ENCODE measurements at regions not wholly inside any gene's neighbourhood (a gene's known extent, or its start where the extent isn't known, plus 50 kb on each side); places are given as distances from the start of the nearest gene placed in this dataset.

GRCh38 chr4:13907255-13907751 lies 279.8 kb upstream of the BOD1L1 start (continued):
- TF ChIP-seq REST (IDR thresholded peaks at IDR 0.05) (no peak), HNF4G (IDR thresholded peaks at IDR 0.05) (no peak)

- Histone ChIP-seq H3K27ac (ENCODE audit: low read depth in 1 of 2, low read length in 2 of 2) (no peak overlapping the region), H3K36me3 (ENCODE audit: control insufficient read depth in 4 of 4, insufficient read depth in 3 of 4, low read depth in 1 of 4, low read length in 3 of 4) (no peaks in the 10 kb centered on the region), H3K9ac (ENCODE audit: low read depth in 1 of 2, low read length in 2 of 2) (no peak overlapping the region), H3K9me3 (ENCODE audit: control insufficient read depth in 4 of 4, low read length in 3 of 4) (no peaks in the 10 kb centered on the region), H3K4me3 (ENCODE audit: low read depth in 1 of 3, low read length in 3 of 3) (no peak overlapping the region), H3K27me3 (ENCODE audit: control insufficient read depth in 4 of 4, insufficient read depth in 4 of 4, low read length in 3 of 4) (no peaks in the 10 kb centered on the region), H3K4me1 (ENCODE audit: control insufficient read depth in 4 of 4, insufficient read depth in 4 of 4, low read length in 3 of 4) (no peaks in the 10 kb centered on the region)
- TF ChIP-seq CTCF (IDR thresholded peaks at IDR 0.05; ENCODE audit: low read depth, low read length, missing input control) (no peak), YY1 (IDR thresholded peaks at IDR 0.05) (no peak), REST (IDR thresholded peaks at IDR 0.05) (no peak), FOXA2 (IDR thresholded peaks at IDR 0.05) (no peak), TAF1 (conservative IDR thresholded peaks at IDR 0.05) (no peak), RAD21 (IDR thresholded peaks at IDR 0.05) (no peak), SP1 (IDR thresholded peaks at IDR 0.05) (no peak)
- DNase-seq (ENCODE audit: low spot score), result no peak
- 98% methylated on average over 2 of the region's 2 CpGs for WGBS
Measured at GRCh38 chr4:13908455-13908854, 280.9 kb upstream of the BOD1L1 start.

GRCh38 chr4:13910556-13910955 lies 283.0 kb upstream of the BOD1L1 start:
- Histone ChIP-seq H3K36me3 (ENCODE audit: control insufficient read depth in 4 of 4, insufficient read depth in 3 of 4, low read depth in 1 of 4, low read length in 3 of 4) (no peaks in the 10 kb centered on the region), H3K4me3 (ENCODE audit: low read depth in 1 of 3, low read length in 3 of 3) (no peak overlapping the region), H3K9ac (ENCODE audit: low read depth in 1 of 2, low read length in 2 of 2) (no peak overlapping the region), H3K27ac (ENCODE audit: low read depth in 1 of 2, low read length in 2 of 2) (no peak overlapping the region), H3K4me1 (ENCODE audit: control insufficient read depth in 4 of 4, insufficient read depth in 4 of 4, low read length in 3 of 4) (no peaks in the 10 kb centered on the region), H3K9me3 (ENCODE audit: control insufficient read depth in 4 of 4, low read length in 3 of 4) (no peaks in the 10 kb centered on the region), H3K27me3 (ENCODE audit: control insufficient read depth in 4 of 4, insufficient read depth in 4 of 4, low read length in 3 of 4) (no peaks in the 10 kb centered on the region)
- no peak for DNase-seq (ENCODE audit: low spot score)
- no peak for TF ChIP-seq YY1 (IDR thresholded peaks at IDR 0.05)
- no peak for TF ChIP-seq JUND (IDR thresholded peaks at IDR 0.05)
- TF ChIP-seq TAF1 (conservative IDR thresholded peaks at IDR 0.05), result no peak
- TF ChIP-seq RAD21 (IDR thresholded peaks at IDR 0.05), result no peak
- no peak for TF ChIP-seq RXRA (IDR thresholded peaks at IDR 0.05)
- no peak for TF ChIP-seq MAX (IDR thresholded peaks at IDR 0.05)
- TF ChIP-seq NR2F2 (IDR thresholded peaks at IDR 0.05), result no peak
- no peak for TF ChIP-seq EGR1 (IDR thresholded peaks at IDR 0.05; ENCODE audit: low read depth in 2 of 2)
- TF ChIP-seq SP1 (IDR thresholded peaks at IDR 0.05), result no peak
- no peak for TF ChIP-seq HNF4A (conservative IDR thresholded peaks at IDR 0.05)
- no peak for TF ChIP-seq ZBTB33 (IDR thresholded peaks at IDR 0.05)
- no peak for TF ChIP-seq FOXA2 (IDR thresholded peaks at IDR 0.05)
- no peak for TF ChIP-seq CTCF (IDR thresholded peaks at IDR 0.05; ENCODE audit: low read depth, low read length, missing input control)
- TF ChIP-seq HNF4G (IDR thresholded peaks at IDR 0.05), result no peak
- no peak for TF ChIP-seq GABPA (IDR thresholded peaks at IDR 0.05 in 1 of 2, conservative IDR thresholded peaks at IDR 0.05 in 1 of 2)
- TF ChIP-seq FOXA1 (IDR thresholded peaks at IDR 0.05), result no peak

Measured in liver (tissue), 8 donors.